B cell (primary cell): ENCODE measurements at regions not wholly inside any gene's neighbourhood (a gene's known extent, or its start where the extent isn't known, plus 50 kb on each side); places are given as distances from the start of the nearest gene placed in this dataset.

ENCODE experiments used
- EZH2 ChIP-seq: IDR thresholded peaks from 2 replicates; pipeline ENCODE4 v1.6.1; 2012; ENCODE audit warnings: borderline replicate concordance, low read depth, mild to moderate bottlenecking, moderate library complexity, low read length; ENCODE audit not compliant: insufficient read depth, poor library complexity, severe bottlenecking
- TF ChIP-seq, protein P1 (sequence below): fragments of 200-600 bp; IDR thresholded peaks from one replicate; pipeline ENCODE4 v1.8.0; 2022; ENCODE audit warnings: antibody characterized with exemption, mild to moderate bottlenecking

DNA sequence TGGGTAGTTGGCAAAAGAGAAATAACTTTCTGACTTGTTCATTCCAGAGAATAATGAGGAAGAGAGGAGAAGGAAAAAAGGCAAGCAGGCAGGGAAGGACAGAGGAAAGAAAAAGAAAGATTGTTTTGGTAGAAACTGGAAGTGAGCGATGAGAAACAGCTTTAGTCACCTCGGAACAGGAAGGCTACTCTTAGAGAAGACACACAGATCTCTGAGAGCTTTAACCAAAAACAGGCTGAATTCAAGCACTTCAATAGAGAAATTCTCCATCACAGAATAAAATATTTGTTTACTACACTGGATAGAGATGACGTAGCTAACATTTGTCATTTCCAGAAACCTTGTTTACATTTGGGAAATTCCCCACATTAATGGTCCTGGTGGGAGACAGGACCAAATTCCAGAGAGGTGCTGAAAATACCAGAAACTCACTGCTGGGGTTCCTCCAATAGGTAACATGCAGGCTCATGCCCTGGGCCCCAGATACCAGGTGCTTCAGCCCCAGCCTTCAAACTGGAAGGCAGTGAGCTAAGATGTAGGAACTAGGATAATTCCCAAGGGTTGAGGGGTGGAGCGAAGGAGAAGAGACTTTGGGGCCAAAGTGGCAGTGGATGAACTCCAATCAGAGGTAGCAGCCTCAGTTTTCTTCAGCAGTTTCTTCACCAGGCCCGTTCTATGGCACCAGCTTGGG, 227.7 kb upstream of the GRAMD2B start:
- TF ChIP-seq, protein P1, sequence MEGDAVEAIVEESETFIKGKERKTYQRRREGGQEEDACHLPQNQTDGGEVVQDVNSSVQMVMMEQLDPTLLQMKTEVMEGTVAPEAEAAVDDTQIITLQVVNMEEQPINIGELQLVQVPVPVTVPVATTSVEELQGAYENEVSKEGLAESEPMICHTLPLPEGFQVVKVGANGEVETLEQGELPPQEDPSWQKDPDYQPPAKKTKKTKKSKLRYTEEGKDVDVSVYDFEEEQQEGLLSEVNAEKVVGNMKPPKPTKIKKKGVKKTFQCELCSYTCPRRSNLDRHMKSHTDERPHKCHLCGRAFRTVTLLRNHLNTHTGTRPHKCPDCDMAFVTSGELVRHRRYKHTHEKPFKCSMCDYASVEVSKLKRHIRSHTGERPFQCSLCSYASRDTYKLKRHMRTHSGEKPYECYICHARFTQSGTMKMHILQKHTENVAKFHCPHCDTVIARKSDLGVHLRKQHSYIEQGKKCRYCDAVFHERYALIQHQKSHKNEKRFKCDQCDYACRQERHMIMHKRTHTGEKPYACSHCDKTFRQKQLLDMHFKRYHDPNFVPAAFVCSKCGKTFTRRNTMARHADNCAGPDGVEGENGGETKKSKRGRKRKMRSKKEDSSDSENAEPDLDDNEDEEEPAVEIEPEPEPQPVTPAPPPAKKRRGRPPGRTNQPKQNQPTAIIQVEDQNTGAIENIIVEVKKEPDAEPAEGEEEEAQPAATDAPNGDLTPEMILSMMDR = no peak
- TF ChIP-seq EZH2 = no peak
